Esophagus muscularis mucosa (tissue), 4 donors: ENCODE measurements at regions not wholly inside any gene's neighbourhood (a gene's known extent, or its start where the extent isn't known, plus 50 kb on each side); places are given as distances from the start of the nearest gene placed in this dataset.

Source experiments
- EP300 ChIP-seq: sonication (generic); formaldehyde crosslinking; IDR thresholded peaks from one replicate; pipeline ENCODE4 v1.6.1; 2017; ENCODE audit warnings: antibody characterized with exemption
- POLR2A ChIP-seq: fragments of 450-650 bp; IDR thresholded peaks from one replicate; pipeline ENCODE4 v1.6.1; 2017; ENCODE audit warnings: antibody characterized with exemption, moderate library complexity, mild to moderate bottlenecking, low read depth
- POLR2AphosphoS5 ChIP-seq, 2 donors: sonication (generic); formaldehyde crosslinking; IDR thresholded peaks; one replicate each; pipeline ENCODE4 v1.6.1; 2017; ENCODE audit warnings: antibody characterized with exemption in 2 of 2
- TF ChIP-seq, protein P1 (sequence below), 3 experiments: fragments of 200-600 bp in 2 of 3; fragments of 450-650 bp in 1 of 3; sonication (generic) in 2 of 3; IDR thresholded peaks; one replicate each; pipeline ENCODE4 v1.5.1; 2017 to 2019; ENCODE audit warnings: antibody characterized with exemption in 3 of 3, mild to moderate bottlenecking in 2 of 3, moderate library complexity in 1 of 3

DNA sequence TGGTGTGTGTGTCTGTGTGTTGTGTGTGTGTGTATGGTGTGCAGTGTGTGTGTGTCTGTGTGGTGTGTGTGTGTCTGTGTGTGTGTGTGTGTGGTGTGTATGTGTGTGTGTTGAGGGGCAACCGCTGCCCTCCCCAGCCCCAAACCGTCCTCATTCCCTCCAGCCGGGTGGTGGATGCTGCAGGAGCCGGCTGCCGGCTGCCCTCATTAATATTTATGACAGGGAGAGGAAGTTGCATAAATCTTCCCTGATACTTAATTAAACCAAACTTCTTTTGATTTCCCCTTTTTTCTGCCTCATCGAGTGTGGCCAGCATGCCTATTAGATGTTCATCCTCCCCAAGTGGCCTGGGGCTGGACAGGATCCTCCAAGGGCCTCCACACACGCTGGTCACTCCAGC lies 121.4 kb upstream of the MVB12B start:
- TF ChIP-seq, protein P1, sequence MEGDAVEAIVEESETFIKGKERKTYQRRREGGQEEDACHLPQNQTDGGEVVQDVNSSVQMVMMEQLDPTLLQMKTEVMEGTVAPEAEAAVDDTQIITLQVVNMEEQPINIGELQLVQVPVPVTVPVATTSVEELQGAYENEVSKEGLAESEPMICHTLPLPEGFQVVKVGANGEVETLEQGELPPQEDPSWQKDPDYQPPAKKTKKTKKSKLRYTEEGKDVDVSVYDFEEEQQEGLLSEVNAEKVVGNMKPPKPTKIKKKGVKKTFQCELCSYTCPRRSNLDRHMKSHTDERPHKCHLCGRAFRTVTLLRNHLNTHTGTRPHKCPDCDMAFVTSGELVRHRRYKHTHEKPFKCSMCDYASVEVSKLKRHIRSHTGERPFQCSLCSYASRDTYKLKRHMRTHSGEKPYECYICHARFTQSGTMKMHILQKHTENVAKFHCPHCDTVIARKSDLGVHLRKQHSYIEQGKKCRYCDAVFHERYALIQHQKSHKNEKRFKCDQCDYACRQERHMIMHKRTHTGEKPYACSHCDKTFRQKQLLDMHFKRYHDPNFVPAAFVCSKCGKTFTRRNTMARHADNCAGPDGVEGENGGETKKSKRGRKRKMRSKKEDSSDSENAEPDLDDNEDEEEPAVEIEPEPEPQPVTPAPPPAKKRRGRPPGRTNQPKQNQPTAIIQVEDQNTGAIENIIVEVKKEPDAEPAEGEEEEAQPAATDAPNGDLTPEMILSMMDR (IDR thresholded peaks at IDR 0.05) = no peak
- TF ChIP-seq POLR2AphosphoS5 (IDR thresholded peaks at IDR 0.05) = no peak
- no peak for TF ChIP-seq EP300
- TF ChIP-seq POLR2A = no peak
